ENCODE measurements at regions not wholly inside any gene's neighbourhood (a gene's known extent, or its start where the extent isn't known, plus 50 kb on each side); places are given as distances from the start of the nearest gene placed in this dataset.

DNA sequence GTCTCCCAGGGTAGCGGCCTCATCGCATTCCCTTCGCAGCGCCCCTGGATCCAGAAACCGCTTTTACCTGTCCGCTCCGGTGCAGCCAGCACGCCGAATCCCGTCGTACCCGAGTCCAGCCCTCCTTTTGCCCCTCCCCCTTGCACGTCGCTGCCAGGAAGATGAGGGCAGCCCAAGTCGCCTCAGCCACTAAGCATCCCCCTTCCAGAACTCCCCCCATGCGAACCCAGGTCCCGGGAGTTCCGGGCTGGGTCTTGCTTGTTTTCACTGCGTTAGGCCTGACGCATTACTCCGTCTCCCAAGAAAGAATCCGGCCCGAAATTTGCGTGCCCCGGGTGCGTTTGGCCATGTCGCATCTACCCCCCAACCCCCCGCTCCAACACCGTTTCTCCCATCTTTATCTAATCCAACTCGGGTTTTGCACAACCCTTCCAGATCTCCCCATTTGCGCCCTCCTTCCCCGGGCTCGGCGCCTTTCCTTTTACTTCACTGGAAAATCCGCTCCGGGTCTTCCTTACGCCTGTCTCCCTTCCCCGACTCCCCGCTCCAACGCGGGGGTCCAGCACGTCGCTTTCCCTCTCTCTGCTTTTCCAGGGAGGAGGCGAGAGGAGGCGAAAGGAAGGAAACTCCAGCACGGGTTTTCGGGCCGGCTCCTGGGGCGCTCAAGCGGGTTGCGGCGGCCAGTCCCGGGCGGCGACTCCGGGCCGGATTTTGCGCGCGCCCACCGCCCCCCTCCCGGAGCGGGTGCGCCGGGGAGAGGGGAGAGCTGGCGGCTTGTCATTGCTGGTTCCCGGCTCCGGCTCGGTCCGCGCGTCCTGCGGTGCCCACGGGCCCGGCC, 116.0 kb downstream of the CRLF3 start (continued):
- TF ChIP-seq, protein P1, sequence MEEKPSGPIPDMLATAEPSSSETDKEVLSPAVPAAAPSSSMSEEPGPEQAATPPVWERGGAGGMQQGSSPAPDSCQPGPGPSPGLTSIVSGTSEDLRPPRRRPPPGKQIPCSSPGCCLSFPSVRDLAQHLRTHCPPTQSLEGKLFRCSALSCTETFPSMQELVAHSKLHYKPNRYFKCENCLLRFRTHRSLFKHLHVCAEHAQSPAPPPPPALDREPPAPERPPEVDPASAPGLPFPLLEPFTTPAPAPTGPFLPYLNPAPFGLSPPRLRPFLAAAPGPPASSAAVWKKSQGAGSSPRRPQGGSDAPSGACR (CRISPR knock-in tag; IDR thresholded peaks at IDR 0.05), result 0 out of 2 replicates have a peak, but pooled peaks have one; percentile 22
- TF ChIP-seq TEAD3 (CRISPR knock-in tag; optimal IDR thresholded peaks at IDR 0.05; ENCODE audit: borderline replicate concordance) (peak; percentile 17), KAT8 (CRISPR knock-in tag; IDR thresholded peaks at IDR 0.05) (peak; percentile 32; the same call in 1 of the 2 replicates), TGIF2 (CRISPR knock-in tag; IDR thresholded peaks at IDR 0.05) (peak; percentile 41; the same call in 1 of the 2 replicates), SRSF4 (IDR thresholded peaks at IDR 0.05; ENCODE audit: low read depth, low read length, poor library complexity, severe bottlenecking) (peak; percentile 79), GLI4 (CRISPR knock-in tag; IDR thresholded peaks at IDR 0.05; ENCODE audit: borderline replicate concordance) (peak; percentile 41; the same call in 1 of the 2 replicates), ZNF589 (CRISPR knock-in tag; conservative IDR thresholded peaks at IDR 0.05) (0 out of 2 replicates have a peak, but pooled peaks have one; percentile 29), SALL1 (CRISPR knock-in tag; IDR thresholded peaks at IDR 0.05) (peak; percentile 27; the same call in 1 of the 2 replicates), TARDBP (CRISPR knock-in tag; IDR thresholded peaks at IDR 0.05) (0 out of 2 replicates have a peak, but pooled peaks have one; percentile 43), PHF8 (CRISPR knock-in tag; IDR thresholded peaks at IDR 0.05) (peak; percentile 66), ZMAT3 (CRISPR knock-in tag; conservative IDR thresholded peaks at IDR 0.05) (0 out of 2 replicates have a peak, but pooled peaks have one; percentile 42), FIP1L1 (IDR thresholded peaks at IDR 0.05; ENCODE audit: borderline replicate concordance, insufficient read depth, low read depth, low read length) (peak; percentile 87; the same call in 1 of the 2 replicates), ZNF563 (CRISPR knock-in tag; IDR thresholded peaks at IDR 0.05) (0 out of 2 replicates have a peak, but pooled peaks have one; percentile 40), ZNF740 (CRISPR knock-in tag; IDR thresholded peaks at IDR 0.05) (peak; percentile 65), MED1 (CRISPR knock-in tag; IDR thresholded peaks at IDR 0.05) (peak; percentile 44; the same call in 1 of the 2 replicates), TAF1 (CRISPR knock-in tag; IDR thresholded peaks at IDR 0.05) (peak; percentile 32; the same call in 1 of the 2 replicates), ZNF281 (CRISPR knock-in tag; IDR thresholded peaks at IDR 0.05; ENCODE audit: borderline replicate concordance) (0 out of 2 replicates have a peak, but pooled peaks have one; percentile 57), ZNF12 (CRISPR knock-in tag; IDR thresholded peaks at IDR 0.05) (0 out of 2 replicates have a peak, but pooled peaks have one; percentile 34), KAT7 (CRISPR knock-in tag; IDR thresholded peaks at IDR 0.05; ENCODE audit: borderline replicate concordance) (peak; percentile 55; the same call in 1 of the 2 replicates)
- TF ChIP-seq, protein P2, sequence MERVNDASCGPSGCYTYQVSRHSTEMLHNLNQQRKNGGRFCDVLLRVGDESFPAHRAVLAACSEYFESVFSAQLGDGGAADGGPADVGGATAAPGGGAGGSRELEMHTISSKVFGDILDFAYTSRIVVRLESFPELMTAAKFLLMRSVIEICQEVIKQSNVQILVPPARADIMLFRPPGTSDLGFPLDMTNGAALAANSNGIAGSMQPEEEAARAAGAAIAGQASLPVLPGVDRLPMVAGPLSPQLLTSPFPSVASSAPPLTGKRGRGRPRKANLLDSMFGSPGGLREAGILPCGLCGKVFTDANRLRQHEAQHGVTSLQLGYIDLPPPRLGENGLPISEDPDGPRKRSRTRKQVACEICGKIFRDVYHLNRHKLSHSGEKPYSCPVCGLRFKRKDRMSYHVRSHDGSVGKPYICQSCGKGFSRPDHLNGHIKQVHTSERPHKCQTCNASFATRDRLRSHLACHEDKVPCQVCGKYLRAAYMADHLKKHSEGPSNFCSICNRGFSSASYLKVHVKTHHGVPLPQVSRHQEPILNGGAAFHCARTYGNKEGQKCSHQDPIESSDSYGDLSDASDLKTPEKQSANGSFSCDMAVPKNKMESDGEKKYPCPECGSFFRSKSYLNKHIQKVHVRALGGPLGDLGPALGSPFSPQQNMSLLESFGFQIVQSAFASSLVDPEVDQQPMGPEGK (CRISPR knock-in tag; IDR thresholded peaks at IDR 0.05), result peak; percentile 91
